ENCODE measurements at regions not wholly inside any gene's neighbourhood (a gene's known extent, or its start where the extent isn't known, plus 50 kb on each side); places are given as distances from the start of the nearest gene placed in this dataset.
"Not testable (repeated sequence)": the region's sequence is repeated elsewhere in the genome, so short reads cannot be mapped to it uniquely, and the experiment has no call there.

DNA sequence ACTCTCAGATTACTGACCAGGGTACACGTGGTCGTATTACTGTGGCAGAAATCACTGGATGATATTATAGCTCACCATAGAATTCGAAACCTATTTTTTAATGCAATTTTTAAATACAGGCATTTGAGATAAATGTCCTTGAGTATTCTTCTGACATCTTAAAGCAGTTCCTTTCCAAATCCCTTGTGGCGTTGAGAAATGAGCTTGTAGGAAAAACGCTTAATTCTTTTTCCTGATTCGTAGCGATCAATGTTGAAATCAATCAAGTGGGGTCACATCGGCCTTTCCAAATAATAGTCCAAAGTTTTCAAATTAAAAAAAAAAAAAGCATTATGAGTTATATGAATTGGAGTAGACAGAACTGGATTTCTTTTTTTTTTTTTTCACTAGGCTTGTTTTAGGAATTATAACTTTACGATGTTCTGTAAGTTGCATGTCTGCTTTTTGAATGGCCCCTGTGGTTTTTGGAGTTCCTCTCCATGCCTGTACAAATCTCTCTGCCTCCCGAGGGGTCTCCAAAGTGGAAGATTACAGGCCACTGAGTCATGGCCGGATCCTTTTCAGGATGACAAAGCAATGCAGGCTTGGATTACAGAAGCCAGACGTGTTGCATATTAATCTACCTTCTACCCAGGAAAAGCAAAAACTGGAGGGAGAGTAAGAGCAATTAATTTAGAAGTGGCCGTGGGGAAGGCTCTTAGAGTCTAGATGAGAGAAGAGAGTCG lies 226.1 kb downstream of the SHOX start:
- no peak for DNase-seq (ENCODE audit: low spot score)

DNA sequence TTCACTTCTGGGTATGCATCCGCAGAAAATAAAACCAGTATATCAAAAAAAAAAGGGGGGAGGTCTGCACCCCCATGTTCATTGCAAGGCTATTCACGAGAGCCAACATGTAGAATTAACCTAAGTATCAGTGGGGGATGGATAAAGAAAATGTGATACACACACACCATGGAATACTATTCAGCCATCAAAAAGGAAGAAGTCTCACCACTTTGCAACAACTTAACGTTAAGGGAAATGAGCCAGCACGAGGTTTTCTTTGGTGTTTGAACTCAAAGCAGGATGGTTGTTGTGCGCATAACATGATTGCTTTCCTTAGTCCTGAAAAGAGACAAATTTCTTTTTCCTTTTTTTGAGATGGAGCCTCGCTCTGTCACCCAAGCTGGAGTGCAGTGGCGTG lies 222.7 kb downstream of the SHOX start:
- DNase-seq (ENCODE audit: low spot score) = no peak

DNA sequence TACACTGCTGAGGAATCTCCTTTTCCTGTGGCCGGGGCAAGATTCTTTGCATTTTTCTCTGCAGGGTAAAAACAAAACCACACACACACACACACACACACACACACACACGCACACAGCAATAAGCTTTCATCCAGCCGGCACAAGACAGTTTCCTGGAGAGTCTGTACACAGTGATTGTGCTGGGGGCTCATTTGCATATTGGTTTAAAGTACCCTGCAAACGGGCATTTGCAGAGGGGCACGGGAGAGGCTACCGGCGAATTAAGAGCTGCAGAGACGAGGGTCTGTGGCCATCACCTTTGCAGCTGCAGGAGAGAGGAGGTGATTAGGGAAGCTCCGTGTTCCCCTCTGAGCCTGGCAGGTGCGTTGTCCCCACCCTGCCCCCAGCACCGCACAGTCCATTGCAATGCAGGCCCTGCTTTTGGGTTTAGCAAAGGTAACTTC lies 219.9 kb downstream of the SHOX start:
- DNase-seq (ENCODE audit: low spot score) = peak; percentile 39

DNA sequence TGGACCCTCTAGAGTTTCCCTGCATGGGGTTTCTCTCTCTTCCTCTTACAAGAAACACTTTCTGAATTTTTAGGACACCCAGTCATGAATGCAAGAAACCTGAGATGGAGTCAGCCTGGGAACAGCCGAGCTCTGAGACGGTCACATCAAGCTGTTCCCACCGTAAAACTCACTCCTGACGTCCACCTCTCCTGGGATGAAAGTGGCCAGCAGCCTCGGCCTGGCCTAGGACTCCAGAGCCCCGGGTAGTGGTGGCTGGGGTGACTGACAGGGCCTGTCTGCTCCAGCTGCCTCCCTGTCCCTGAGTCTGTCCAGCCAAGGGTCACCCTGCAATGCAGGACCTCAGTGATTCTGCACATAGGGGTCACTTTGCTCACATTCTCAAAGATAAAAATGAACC lies 217.8 kb downstream of the SHOX start:
- DNase-seq (ENCODE audit: low spot score) = no peak

DNA sequence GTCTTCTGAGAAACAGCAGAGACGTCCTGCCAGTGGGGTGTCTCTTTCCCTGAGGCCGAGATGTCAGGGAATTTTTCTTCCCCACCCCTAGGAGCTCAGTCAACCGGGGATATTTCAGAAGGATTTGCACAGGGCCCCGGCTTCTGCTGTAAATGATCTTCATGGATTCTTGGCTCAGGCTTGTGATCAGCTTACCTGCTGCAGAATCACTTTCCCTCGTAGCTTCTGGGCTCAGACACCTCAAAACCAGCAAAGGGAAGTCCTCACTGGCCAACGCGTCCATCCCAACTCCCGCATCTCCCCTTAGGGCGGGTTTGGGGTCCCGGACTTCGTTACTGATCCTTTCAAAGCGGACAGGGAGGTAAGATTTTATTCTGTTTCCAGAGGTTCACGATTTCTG lies 212.7 kb downstream of the SHOX start:
- no peak for DNase-seq (ENCODE audit: low spot score)

DNA sequence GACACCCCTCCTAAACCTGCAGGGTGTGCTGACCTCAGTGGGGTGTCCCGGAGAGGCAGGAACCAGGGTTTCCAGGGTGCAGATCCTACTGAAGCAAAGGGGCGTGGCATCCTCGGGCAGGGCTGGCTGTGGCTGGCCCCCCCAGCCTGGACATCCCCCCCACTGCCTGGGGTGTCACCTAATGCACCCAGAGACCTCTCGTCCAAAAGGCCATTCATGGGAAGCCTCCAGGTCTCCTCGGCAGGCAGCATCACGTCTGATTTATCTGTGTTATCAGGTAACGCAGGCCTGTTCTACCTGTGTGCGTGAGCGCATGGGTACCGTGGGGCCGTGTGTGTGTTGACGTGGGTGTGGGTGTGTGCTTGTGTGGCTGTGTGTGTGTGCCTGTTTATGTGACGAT lies 210.0 kb downstream of the SHOX start:
- DNase-seq (ENCODE audit: low spot score) = no peak

DNA sequence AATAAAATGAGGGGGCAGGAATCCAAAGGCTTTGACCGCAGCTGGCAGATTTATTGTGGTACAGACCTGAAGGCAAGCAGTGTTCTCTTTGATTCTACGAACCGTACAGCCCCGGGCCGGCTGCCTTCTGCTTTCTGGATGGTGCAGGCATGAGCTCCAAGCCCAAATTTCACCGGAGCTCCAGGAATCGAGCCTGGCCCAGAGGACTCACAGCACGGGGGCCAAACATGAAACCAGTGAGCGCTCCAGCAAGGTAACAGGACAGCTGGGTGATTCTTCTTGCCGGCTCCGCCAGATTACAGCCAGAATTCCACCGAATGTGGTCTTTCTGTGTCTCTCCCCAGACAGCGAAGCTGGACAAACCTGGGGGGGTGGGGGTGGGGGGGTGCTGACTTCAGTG lies 208.1 kb downstream of the SHOX start:
- not testable (repeated sequence) for DNase-seq (ENCODE audit: low spot score)

DNA sequence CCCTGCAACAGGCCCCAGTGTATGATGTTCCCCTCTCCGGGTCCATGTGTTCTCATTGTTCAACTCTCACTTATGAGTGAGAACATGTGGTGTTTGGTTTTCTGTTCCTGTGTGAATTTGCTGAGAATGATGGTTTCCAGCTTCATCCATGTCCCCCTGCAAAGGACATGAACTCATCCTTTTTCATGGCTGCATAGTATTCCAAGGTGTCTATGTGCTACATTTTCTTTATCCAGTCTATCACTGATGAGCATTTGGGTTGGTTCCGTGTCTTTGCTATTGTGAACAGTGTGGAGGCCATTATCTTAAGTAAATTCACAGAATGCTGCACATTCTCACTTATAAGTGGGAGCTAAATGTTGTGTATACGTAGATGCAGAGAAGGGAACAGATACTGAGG lies 205.3 kb downstream of the SHOX start:
- DNase-seq (ENCODE audit: low spot score) = not testable (repeated sequence)

DNA sequence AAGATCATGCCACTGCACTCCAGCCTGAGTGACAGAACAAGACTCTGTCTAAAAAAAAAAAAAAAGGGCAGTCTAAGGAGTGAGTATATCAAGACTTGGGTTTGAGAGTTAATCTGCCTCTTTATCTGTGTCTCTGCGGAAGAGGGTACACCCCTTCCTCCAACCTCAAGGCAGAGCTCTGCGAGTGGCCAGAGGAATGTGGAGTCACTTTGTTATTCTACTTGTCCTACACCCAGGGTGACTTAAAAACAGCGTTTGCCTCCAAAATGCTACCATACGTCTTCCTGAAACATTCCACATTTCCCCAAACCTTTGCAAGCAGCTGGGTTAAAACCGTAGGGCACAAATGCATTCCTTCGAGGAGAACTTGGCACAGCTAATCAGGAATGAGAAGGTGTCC lies 199.9 kb downstream of the SHOX start:
- no peak for DNase-seq (ENCODE audit: low spot score)

DNA sequence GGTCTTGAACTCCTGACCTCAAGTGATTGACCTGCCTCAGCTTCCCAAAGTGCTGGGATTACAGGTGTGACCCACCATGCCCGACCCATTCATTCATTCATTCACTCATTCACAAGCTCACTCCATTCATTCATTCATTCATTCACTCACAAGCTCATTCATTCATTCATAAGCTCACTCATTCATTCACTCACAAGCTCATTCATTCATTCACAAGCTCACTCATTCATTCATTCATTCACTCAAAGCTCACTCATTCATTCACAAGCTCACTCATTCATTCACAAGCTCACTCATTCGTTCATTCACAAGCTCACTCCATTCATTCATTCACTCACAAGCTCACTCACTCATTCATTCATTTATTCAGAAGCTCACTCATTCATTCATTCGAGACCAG lies 198.6 kb downstream of the SHOX start:
- no peak for DNase-seq (ENCODE audit: low spot score)

DNA sequence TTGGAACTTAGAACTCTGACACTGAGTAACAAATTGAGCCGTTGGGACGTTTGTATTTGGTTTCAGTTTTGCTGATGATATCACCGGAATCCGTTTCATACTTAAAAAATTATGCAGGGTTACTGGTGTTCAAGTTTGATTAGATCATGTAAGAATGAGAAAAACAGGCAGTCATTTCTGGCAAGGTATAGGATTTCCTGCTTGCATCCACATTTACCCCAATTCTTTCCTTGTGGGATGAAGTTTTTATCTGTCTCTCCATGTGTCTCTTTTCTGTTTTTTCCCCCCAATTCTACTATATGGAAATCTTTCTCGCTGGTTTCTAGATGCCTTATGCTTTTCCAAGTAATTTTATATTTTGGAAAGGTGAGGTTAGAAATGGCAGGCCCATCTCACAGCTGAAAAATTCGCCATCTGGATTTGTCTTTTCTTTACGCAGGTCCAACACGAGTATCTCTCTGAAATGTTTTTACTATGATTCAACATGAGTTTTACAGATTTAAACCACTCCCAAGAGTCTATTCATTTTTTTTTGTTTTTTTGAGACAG lies 197.9 kb downstream of the SHOX start:
- no peak for DNase-seq (ENCODE audit: low spot score)

DNA sequence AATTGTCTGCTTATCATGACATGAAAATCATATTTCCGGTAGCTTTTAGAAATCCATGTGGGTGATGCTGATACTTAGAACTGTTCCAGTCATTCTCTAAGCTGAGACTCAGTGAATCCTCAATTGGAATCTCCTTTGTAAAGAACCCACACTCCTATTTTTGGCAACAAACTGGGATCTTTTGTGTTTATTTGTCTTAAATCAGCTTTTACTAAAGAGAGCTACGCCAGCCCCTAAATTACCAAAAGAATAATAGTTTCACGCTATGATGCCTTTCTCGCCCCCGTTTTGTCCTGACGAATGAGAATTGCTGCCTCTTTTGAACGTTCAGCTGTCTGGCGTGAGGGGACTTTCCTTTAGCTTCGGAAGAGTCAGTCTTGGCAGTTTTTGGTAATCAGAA lies 195.9 kb downstream of the SHOX start:
- DNase-seq (ENCODE audit: low spot score) = no peak

DNA sequence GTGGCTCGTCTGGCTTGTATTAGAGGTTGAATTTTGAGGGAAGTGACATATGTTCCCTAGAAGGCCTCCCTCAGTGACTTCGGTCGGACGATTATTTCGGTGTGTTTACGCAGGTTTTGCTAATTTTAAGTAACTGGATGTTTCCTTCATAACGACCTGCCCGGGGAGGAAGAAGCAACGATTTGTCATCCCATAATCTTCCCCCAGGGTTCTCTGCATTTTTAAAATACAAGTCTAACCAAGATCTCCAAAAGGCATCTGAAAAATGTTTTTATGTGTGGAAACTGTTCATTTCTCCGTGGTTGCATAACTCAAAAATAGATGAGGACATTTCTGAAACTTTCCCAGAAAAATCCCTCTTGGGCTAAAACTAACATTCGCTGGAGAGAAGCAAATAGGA lies 195.4 kb downstream of the SHOX start:
- DNase-seq (ENCODE audit: low spot score) = no peak

DNA sequence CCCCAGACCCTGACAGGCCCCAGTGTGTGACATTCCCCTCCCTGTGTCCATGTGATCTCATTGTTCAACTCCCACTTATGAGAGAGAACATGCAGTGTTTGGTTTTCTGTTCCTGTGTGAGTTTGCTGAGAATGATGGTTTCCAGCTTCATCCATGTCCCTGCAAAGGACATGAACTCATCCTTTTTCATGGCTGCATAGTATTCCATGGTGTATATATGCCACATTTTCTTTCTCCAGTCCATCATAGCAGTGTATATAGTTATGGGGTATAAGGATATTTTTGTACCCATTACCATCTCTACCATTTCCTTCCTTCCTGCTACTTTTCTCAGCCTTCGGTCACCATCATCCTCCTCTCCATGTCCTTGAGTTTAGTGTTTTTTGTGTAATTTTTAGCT lies 192.5 kb downstream of the SHOX start:
- DNase-seq (ENCODE audit: low spot score) = not testable (repeated sequence)

DNA sequence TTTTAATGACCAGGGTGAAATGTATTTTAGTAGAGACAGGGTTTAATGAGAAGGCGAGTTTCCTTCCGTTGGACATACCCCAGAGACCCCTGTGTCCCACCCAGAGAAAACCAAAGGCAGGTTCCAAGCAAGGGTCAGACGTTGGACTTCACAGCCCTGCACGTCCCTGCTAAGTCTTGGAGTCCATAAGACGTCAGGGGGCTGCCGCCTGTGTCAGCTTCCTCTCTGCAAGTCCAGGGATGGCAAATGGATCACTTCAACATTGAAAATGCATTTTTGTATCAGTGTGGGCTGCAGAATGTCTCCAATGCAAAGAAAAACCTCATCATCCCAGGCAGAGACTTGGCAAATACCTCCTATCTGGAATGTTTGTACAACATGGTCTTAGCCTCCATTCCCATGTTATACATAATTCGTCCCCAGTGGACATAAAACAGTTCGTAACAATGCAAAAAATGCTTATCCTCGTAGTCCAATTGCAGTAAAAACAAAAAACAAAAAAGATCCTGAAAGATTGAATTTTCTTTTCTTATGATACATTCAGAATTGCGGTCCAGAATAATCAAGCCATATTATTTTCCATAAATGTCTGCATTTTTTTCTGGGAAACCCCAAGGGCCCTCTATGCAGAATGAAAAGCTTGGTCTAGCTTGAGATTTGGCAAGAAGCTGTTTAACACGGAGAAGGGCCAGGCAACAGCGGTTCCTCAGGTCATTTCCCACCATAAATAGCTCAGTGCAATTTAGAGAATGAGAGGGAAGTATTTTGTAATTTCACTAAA lies 190.9 kb downstream of the SHOX start:
- DNase-seq (ENCODE audit: low spot score) = no peak

DNA sequence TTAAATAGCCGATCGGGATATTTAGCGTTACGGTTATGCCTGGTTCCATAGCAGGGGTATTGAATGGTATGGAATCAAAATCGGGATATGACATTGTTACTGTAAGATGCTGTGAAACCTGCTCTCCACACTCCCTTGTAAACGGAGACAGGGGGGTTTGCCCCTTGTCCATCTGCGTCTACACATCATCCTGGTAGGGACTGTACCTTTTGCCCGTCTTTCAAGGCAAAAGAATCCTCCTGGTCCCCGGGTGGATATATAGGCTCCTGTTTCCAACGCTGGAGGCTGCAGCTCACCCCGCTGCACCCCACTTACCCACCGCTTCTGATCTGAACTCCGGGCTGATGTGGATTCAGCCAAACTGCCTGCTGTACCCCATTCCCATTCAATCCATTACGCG lies 189.1 kb downstream of the SHOX start:
- no peak for DNase-seq (ENCODE audit: low spot score)

DNA sequence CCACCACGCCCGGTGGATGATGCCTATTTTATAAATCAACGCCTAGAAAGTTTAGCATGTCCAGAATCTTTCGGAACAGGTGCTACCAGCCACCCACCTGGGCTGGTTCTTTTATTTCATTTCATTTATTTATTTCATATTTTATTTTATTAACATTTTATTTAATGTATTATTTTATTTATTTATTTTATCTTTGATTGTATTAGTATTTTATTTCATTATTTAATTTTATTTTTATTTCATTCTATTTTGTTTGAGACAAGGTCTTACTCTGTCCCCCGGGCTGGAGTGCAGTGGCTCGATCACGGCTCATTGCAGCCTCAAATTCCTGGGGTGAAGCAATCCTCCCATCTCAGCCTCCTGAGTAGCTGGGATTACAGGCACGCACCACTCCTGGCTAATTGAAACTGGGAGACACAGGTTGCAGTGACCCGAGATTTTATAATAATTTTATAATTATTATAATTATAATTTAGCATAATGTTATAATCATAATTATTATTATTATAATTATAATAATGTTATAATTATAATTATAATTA lies 187.2 kb downstream of the SHOX start:
- no peak for DNase-seq (ENCODE audit: low spot score)

DNA sequence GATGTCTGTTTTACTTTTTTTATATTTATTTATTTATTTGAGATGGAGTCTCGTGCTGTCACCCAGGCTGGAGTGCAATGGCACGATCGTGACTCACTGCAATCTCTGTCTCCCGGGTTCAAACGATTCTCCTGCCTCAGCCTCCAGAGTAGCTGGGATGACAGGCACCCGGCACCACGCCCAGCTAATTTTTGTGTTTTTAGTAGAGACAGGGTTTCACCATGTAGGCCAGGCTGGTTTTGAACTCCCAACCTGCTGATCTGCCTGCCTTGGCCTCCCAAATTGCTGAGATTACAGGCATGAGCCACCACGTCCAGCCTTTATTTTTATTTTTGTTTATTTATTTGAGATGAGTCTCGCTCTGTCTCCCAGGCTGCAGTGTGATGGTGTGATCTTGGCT lies 186.6 kb downstream of the SHOX start:
- not testable (repeated sequence) for DNase-seq (ENCODE audit: low spot score)

DNA sequence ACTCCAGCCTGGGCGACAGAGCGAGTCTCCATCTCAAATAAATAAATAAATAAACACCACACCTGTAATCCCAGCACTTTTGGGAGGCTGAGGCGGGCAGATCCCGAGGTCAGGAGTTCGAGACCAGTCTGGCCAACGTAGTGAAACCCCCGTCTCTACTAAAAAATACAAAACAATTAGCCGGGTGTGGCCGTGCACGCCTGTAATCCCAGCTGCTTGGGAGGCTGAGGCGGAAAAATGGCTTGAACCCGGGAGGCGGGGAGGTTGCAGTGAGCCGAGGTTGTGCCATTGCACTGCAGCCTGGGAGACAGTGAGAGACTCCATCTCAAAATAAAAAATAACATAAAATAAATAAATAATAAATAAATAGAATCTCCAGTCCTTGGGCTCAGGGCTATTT lies 185.8 kb downstream of the SHOX start:
- no peak for DNase-seq (ENCODE audit: low spot score)

DNA sequence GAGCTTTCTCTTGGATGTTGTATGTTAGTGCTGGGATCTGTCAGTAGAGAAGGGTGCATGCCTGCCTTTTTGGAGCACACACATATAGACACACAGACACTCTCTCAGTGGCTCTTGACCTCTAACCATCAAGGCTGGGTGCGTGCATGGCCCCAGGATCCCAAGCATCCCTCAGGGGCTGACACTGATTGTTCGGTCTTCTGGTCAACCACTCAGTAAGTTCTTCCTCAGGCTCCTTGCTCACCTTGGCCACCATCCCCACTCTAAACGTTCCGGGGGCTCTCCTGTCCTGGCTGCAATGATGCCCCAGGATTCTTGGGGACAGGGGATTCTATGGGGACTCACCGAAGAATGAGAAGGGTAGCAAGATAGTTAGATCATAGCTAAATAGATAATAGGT lies 179.6 kb downstream of the SHOX start:
- no peak for DNase-seq (ENCODE audit: low spot score)

DNA sequence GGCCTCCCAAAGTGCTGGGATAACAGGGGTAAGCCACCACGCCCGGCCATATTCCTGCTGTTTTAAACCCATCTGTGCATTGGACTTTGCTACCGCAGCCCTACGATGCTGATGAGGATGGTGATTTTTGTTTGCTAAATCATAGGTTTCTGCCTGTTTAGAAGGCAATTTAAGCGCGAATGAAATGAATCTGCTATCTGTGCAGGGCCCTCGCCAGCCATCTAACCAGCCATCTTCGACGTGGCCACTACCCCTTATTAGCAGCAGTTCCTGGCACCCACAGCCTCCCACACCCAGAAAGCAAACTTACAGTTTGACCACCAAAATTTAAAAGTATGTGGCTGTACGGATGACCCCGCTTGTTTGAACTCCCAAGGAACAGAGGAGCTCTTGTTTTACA lies 178.5 kb downstream of the SHOX start:
- no peak for DNase-seq (ENCODE audit: low spot score)

DNA sequence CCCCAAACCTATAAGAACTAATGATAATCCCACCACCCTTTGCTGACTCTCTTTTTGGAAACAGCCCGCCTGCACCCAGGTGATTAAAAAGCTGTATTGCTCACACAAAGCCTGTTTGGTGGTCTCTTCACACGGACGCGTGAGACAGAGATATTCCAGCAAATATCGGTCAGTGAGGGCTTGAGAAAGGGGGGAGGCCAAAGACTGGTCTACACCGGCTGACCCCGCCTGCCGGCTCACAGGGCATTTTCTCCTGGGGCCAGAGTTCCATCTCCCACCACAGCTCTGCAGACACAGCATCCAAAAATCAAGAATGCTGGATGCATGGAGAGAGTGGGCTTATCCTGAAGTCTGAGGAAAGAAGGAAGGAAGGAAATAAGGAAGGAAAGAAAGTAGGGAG lies 176.0 kb downstream of the SHOX start:
- DNase-seq (ENCODE audit: low spot score) = no peak

DNA sequence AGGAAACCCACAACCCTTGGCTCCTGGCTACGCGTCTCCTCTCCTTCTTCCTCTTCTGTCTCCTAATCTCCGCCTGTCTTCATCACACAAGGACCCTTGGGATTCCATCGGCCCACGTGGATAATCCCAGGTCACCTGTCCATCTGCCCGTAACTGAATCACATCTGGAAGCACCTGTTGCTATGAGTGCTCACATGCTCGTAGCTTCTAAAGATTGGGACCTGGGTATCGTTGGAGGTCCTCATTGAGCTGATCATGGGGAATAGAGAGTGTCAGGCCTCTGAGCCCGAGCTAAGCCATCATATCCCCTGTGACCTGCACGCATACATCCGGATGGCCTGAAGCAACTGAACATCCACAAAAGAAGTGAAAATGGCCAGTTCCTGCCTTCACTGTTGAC lies 175.4 kb downstream of the SHOX start:
- DNase-seq (ENCODE audit: low spot score) = no peak
